ENCODE measurements at regions not wholly inside any gene's neighbourhood (a gene's known extent, or its start where the extent isn't known, plus 50 kb on each side); places are given as distances from the start of the nearest gene placed in this dataset.

GRCh38 chr9:89969881-89970639 lies 365.2 kb downstream of the GADD45G start:
- DNase-seq (ENCODE audit: low read depth): no peak
- TF ChIP-seq CTCF (IDR thresholded peaks at IDR 0.05; ENCODE audit: control insufficient read depth, insufficient read depth, low read depth, low read length, missing control alignments): no peak
- H3K4me3 ChIP-seq (ENCODE audit: control insufficient read depth, low read depth, low read length): no peak overlapping the region

GRCh38 chr9:89970701-89971100 lies 365.9 kb downstream of the GADD45G start:
- DNase-seq (ENCODE audit: low read depth): no peak
- H3K4me3 ChIP-seq (ENCODE audit: control insufficient read depth, low read depth, low read length): no peak overlapping the region
- TF ChIP-seq CTCF (IDR thresholded peaks at IDR 0.05; ENCODE audit: control insufficient read depth, insufficient read depth, low read depth, low read length, missing control alignments): no peak

GRCh38 chr9:89972535-89972934 lies 367.7 kb downstream of the GADD45G start:
- DNase-seq (ENCODE audit: low read depth): no peak
- no peak for TF ChIP-seq CTCF (IDR thresholded peaks at IDR 0.05; ENCODE audit: control insufficient read depth, insufficient read depth, low read depth, low read length, missing control alignments)

GRCh38 chr9:89974582-89974981 lies 369.8 kb downstream of the GADD45G start:
- no peak overlapping the region for H3K4me3 ChIP-seq (ENCODE audit: control insufficient read depth, low read depth, low read length)
- TF ChIP-seq CTCF (IDR thresholded peaks at IDR 0.05; ENCODE audit: control insufficient read depth, insufficient read depth, low read depth, low read length, missing control alignments): no peak
- DNase-seq (ENCODE audit: low read depth): no peak

More at GRCh38 chr9:89972535-89972934, 367.7 kb downstream of the GADD45G start:
- no peak overlapping the region for H3K4me3 ChIP-seq (ENCODE audit: control insufficient read depth, low read depth, low read length)

GRCh38 chr9:89975024-89975423 lies 370.2 kb downstream of the GADD45G start:
- TF ChIP-seq CTCF (IDR thresholded peaks at IDR 0.05; ENCODE audit: control insufficient read depth, insufficient read depth, low read depth, low read length, missing control alignments): no peak
- H3K4me3 ChIP-seq (ENCODE audit: control insufficient read depth, low read depth, low read length): no peak overlapping the region

GRCh38 chr9:89975630-89976029 lies 370.8 kb downstream of the GADD45G start:
- DNase-seq (ENCODE audit: low read depth): no peak
- no peak for TF ChIP-seq CTCF (IDR thresholded peaks at IDR 0.05; ENCODE audit: control insufficient read depth, insufficient read depth, low read depth, low read length, missing control alignments)
- H3K4me3 ChIP-seq (ENCODE audit: control insufficient read depth, low read depth, low read length): no peak overlapping the region

More at GRCh38 chr9:89975024-89975423, 370.2 kb downstream of the GADD45G start:
- DNase-seq (ENCODE audit: low read depth): no peak
